ENCODE measurements at regions not wholly inside any gene's neighbourhood (a gene's known extent, or its start where the extent isn't known, plus 50 kb on each side); places are given as distances from the start of the nearest gene placed in this dataset.

- Histone ChIP-seq H3K4me3 (no peak overlapping the region), H3K36me3 (no peaks in the 10 kb centered on the region), H3K27me3 (replicated peaks; ENCODE audit: insufficient read depth) (no peaks in the 10 kb centered on the region), H3K27ac (no peak overlapping the region), H3K9me3 (no peaks in the 10 kb centered on the region), H3K4me1 (replicated peaks) (no peaks in the 10 kb centered on the region)
- DNase-seq (ENCODE audit: low spot score) = no peak
- 85% methylated on average over 2 of the region's 2 CpGs for WGBS
- TF ChIP-seq POLR2A (IDR thresholded peaks at IDR 0.05) = no peak
- no peak for TF ChIP-seq CTCF (IDR thresholded peaks at IDR 0.05)
- TF ChIP-seq POLR2AphosphoS5 (IDR thresholded peaks at IDR 0.05) = no peak
- intact Hi-C loops (cut with DNase I) = no loop called here
Measured at GRCh38 chr7:15845461-15845860, 159.0 kb upstream of the MEOX2 start.

- Histone ChIP-seq H3K4me1 (replicated peaks) (no peaks in the 10 kb centered on the region), H3K4me3 (no peak overlapping the region), H3K9me3 (no peaks in the 10 kb centered on the region), H3K27me3 (replicated peaks; ENCODE audit: insufficient read depth) (no peaks in the 10 kb centered on the region), H3K27ac (peak overlapping the region in 1 of 2 donors; percentile 5), H3K36me3 (no peaks in the 10 kb centered on the region)
- TF ChIP-seq POLR2A (IDR thresholded peaks at IDR 0.05) (no peak), POLR2AphosphoS5 (IDR thresholded peaks at IDR 0.05) (no peak), CTCF (IDR thresholded peaks at IDR 0.05) (no peak)
- no peak for DNase-seq (ENCODE audit: low spot score)
- 41% methylated on average over 15 of the region's 15 CpGs for WGBS
- intact Hi-C loops (cut with DNase I) = no loop called here
Measured at GRCh38 chr7:15839416-15840100, 153.1 kb upstream of the MEOX2 start.

GRCh38 chr7:15838265-15838664 lies 151.8 kb upstream of the MEOX2 start:
- no peaks in the 10 kb centered on the region for H3K36me3 ChIP-seq
- no peak for TF ChIP-seq CTCF (IDR thresholded peaks at IDR 0.05)
- TF ChIP-seq POLR2AphosphoS5 (IDR thresholded peaks at IDR 0.05) = no peak
- no peak for TF ChIP-seq POLR2A (IDR thresholded peaks at IDR 0.05)
- H3K27me3 ChIP-seq (replicated peaks; ENCODE audit: insufficient read depth) = no peaks in the 10 kb centered on the region
- no peak for DNase-seq (ENCODE audit: low spot score)
- H3K4me3 ChIP-seq = no peak overlapping the region
- intact Hi-C loops (cut with DNase I) = no loop called here
- H3K9me3 ChIP-seq = no peaks in the 10 kb centered on the region
- H3K4me1 ChIP-seq (replicated peaks) = no peaks in the 10 kb centered on the region
- WGBS = 79% methylated on average over 2 of the region's 2 CpGs
- H3K27ac ChIP-seq = no peak overlapping the region

GRCh38 chr7:15837306-15837950 lies 150.9 kb upstream of the MEOX2 start:
- DNase-seq (ENCODE audit: low spot score) = no peak
- no peaks in the 10 kb centered on the region for H3K9me3 ChIP-seq
- WGBS = 19% methylated on average over 5 of the region's 5 CpGs
- intact Hi-C loops (cut with DNase I) = no loop called here
- no peak for TF ChIP-seq POLR2AphosphoS5 (IDR thresholded peaks at IDR 0.05)
- no peak for TF ChIP-seq POLR2A (IDR thresholded peaks at IDR 0.05)
- TF ChIP-seq CTCF (IDR thresholded peaks at IDR 0.05) = no peak
- no peak overlapping the region for H3K27ac ChIP-seq
- H3K4me1 ChIP-seq (replicated peaks) = no peaks in the 10 kb centered on the region
- no peak overlapping the region for H3K4me3 ChIP-seq
- no peaks in the 10 kb centered on the region for H3K36me3 ChIP-seq
- no peaks in the 10 kb centered on the region for H3K27me3 ChIP-seq (replicated peaks; ENCODE audit: insufficient read depth)

GRCh38 chr7:15836651-15837050 lies 150.2 kb upstream of the MEOX2 start:
- 72% methylated on average over 2 of the region's 2 CpGs for WGBS
- Histone ChIP-seq H3K9me3 (no peaks in the 10 kb centered on the region), H3K4me1 (replicated peaks) (no peaks in the 10 kb centered on the region), H3K36me3 (no peaks in the 10 kb centered on the region), H3K27ac (no peak overlapping the region), H3K4me3 (no peak overlapping the region), H3K27me3 (replicated peaks; ENCODE audit: insufficient read depth) (no peaks in the 10 kb centered on the region)
- TF ChIP-seq CTCF (IDR thresholded peaks at IDR 0.05) = no peak
- no peak for TF ChIP-seq POLR2AphosphoS5 (IDR thresholded peaks at IDR 0.05)
- no peak for TF ChIP-seq POLR2A (IDR thresholded peaks at IDR 0.05)
- intact Hi-C loops (cut with DNase I) = no loop called here
- DNase-seq (ENCODE audit: low spot score) = no peak

Measured in prostate gland (tissue), 2 donors.